Natural killer cell treated with Interleukin-12 subunit alpha and Interleukin-12 subunit beta and Interleukin-15 and Interleukin-18, amount 100 ng/mL, for 72 hours (primary cell): ENCODE measurements at regions not wholly inside any gene's neighbourhood (a gene's known extent, or its start where the extent isn't known, plus 50 kb on each side); places are given as distances from the start of the nearest gene placed in this dataset.
A peak's percentile ranks its signal among the peaks of the same experiment; 100 is the strongest.

Experiments
- ATAC-seq, 2 donors: fragments of 150-1000 bp; cut with Tn5 transposase in 1 of 2; sonication (Bioruptor Pico), chemical (Tn5 transposase) in 1 of 2; 2 replicates each; pipeline ENCODE4 v1.10.0; 2021
- DNase-seq: peaks from one replicate; pipeline ENCODE4 v3.0.0; 2022; ENCODE audit warnings: low spot score
- H3K27ac Mint-ChIP-seq, 2 donors: 1 replicate in 1 of 2; 2 replicates in 1 of 2; pipeline ENCODE4 v1.8.0; 2022; ENCODE audit warnings: mixed read lengths in 2 of 2, mild to moderate bottlenecking in 1 of 2, moderate library complexity in 1 of 2
- H3K27me3 Mint-ChIP-seq, 2 donors: 1 replicate in 1 of 2; 2 replicates in 1 of 2; pipeline ENCODE4 v1.8.0; 2022; ENCODE audit warnings: mixed read lengths in 2 of 2
- H3K36me3 Mint-ChIP-seq: one replicate; pipeline ENCODE4 v1.8.0; 2022; ENCODE audit warnings: mixed read lengths
- H3K4me1 Mint-ChIP-seq, 2 donors: 1 replicate in 1 of 2; 2 replicates in 1 of 2; pipeline ENCODE4 v1.8.0; 2022; ENCODE audit warnings: low read depth in 2 of 2, mixed read lengths in 2 of 2, mild to moderate bottlenecking in 1 of 2
- H3K4me3 Mint-ChIP-seq: one replicate; pipeline ENCODE4 v1.8.0; 2022; ENCODE audit warnings: mixed read lengths
- H3K9me3 Mint-ChIP-seq: 2 replicates; pipeline ENCODE4 v1.8.0; 2022; ENCODE audit warnings: mixed read lengths

DNA sequence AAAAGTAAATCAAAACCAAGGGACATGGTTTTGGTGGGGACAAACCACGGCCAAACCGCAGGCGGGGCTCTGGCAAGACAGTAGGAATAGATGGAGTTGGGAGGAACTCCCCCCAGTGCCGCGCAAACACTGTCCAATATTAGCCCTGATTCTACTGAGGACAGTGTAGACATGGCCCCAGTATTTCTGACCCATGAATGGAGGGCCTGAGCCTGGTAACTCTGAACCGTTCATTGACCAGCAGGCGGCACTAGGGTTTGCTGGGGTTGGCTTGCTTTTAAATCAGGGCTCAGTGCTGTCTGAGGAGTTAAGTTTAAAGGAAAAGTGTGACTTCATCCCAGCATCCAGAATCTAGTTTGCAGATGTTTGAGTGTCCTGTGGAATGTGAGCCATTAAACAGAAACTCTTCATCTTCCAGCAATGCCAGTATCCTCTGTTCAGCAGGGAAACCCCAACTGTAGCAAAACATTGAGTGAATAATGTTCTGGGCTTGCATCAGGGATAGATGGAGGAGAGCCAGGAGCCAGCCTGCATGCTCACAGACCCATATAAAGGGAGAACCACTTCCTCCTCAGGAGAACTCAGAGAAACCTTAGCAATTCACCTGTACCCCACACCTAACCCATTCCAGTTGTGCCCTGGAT lies 147.4 kb upstream of the PRSS58 start:
- Mint-ChIP-seq H3K9me3 (no peaks in the 10 kb centered on the region), H3K36me3 (no peaks in the 10 kb centered on the region), H3K27ac (no peak overlapping the region), H3K27me3 (peaks cover 9 to 26% of the 10 kb centered on the region in 2 donors), H3K4me1 (no peaks in the 10 kb centered on the region), H3K4me3 (no peak overlapping the region)
- ATAC-seq (no peak), DNase-seq (no peak)

DNA sequence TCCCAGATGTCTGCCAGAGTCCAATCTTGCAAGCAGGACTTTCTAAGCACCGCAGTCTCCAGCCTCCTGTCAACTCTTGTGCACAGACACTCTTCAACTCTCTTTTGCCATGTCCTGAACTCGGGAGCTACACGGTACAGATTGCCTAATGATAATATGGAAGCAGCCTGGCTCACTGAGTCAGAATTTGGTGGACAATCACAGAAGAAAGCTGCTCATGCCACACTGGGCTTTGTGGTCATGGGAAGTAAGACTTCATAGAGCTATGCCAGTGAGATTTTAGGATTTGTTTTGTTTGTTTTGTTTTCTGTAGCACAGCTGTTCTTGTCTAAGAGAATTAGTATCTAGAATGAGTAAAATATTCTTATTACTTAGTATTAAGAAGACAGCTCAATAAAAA lies 144.1 kb upstream of the PRSS58 start:
- H3K9me3 Mint-ChIP-seq = no peaks in the 10 kb centered on the region
- no peaks in the 10 kb centered on the region for H3K4me1 Mint-ChIP-seq
- H3K36me3 Mint-ChIP-seq = no peaks in the 10 kb centered on the region
- no peak for ATAC-seq
- no peak for DNase-seq
- H3K27me3 Mint-ChIP-seq = peaks cover 9 to 26% of the 10 kb centered on the region in 2 donors
- H3K4me3 Mint-ChIP-seq = no peak overlapping the region
- H3K27ac Mint-ChIP-seq = no peak overlapping the region

DNA sequence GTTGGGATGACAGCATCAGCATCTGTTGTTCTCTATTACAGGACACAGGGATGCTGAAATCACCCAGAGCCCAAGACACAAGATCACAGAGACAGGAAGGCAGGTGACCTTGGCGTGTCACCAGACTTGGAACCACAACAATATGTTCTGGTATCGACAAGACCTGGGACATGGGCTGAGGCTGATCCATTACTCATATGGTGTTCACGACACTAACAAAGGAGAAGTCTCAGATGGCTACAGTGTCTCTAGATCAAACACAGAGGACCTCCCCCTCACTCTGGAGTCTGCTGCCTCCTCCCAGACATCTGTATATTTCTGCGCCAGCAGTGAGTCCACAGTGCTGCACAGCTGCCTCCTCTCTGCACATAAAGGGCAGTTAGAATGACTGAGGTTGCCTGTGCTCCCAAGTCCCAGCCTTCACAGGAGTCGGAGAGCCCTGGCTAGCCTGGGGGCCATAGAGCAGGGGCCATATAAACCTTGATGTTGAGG lies 142.2 kb upstream of the PRSS58 start:
- Mint-ChIP-seq H3K4me1 (no peaks in the 10 kb centered on the region), H3K9me3 (no peaks in the 10 kb centered on the region), H3K4me3 (no peak overlapping the region), H3K27ac (no peak overlapping the region), H3K27me3 (peaks cover 9 to 26% of the 10 kb centered on the region in 2 donors), H3K36me3 (no peaks in the 10 kb centered on the region)
- peak; percentile 33 to 56 for ATAC-seq
- DNase-seq = no peak

DNA sequence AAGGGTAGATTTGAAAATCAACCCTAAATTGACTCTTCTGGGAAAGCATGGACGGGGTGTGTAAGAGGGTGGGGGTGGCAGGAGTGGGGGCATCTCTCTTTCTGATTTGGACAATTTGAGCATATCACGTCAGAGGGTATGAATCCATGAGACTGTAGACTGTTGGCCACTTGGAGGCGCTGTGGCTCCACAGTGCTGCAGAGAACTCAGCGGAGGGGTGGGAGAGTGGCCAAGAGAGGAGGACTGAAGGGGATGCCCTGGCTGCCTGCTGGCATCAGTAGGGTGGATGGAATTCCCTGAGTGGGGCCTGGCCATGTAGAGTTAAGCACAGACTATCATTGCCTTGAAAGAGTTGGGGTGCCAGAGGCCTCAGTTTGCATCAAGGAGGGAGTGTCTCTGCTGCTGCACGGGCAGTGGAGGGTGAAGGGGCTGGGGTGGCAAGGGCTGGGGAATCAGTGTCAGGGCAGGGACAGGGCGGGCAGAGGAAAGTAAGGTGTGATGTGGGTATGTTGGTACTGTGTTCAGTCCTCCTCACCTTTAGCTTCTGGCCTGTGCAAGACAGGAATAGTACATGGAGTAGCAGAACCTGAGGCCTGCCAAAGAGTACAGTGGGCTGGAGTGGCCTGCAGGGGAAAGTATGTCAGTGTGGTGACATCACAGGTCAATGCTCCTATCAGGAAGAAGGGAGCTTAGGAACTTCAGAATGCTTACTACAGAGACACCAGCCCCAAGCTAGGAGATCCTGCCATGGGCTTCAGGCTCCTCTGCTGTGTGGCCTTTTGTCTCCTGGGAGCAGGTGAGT lies 133.5 kb upstream of the PRSS58 start:
- ATAC-seq (peak in 1 of 2 donors; percentile 46), DNase-seq (no peak)
- Mint-ChIP-seq H3K27me3 (no peaks in the 10 kb centered on the region), H3K4me1 (no peaks in the 10 kb centered on the region), H3K36me3 (no peaks in the 10 kb centered on the region), H3K4me3 (no peak overlapping the region), H3K9me3 (no peaks in the 10 kb centered on the region), H3K27ac (no peak overlapping the region)

DNA sequence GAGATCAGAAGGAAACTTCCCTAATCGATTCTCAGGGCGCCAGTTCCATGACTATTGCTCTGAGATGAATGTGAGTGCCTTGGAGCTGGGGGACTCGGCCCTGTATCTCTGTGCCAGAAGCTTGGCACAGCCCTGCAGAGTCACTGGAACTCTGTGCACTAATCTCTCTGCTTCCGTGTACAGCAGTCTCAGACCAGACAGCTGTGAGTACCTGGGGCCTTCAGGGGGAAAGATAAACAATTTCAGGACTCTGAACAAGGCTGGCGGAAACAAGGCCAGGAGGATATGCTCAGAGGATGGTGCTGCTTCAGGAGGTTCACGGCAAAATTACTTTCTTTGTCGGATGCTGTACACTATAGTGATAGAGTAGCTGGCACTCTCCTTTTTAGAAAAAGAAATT lies 131.7 kb upstream of the PRSS58 start:
- ATAC-seq = no peak
- no peak overlapping the region for H3K27ac Mint-ChIP-seq
- H3K27me3 Mint-ChIP-seq = no peaks in the 10 kb centered on the region
- no peak for DNase-seq
- no peaks in the 10 kb centered on the region for H3K9me3 Mint-ChIP-seq
- H3K4me3 Mint-ChIP-seq = no peak overlapping the region
- no peaks in the 10 kb centered on the region for H3K36me3 Mint-ChIP-seq
- H3K4me1 Mint-ChIP-seq = peaks cover 6 to 9% of the 10 kb centered on the region in 2 donors

DNA sequence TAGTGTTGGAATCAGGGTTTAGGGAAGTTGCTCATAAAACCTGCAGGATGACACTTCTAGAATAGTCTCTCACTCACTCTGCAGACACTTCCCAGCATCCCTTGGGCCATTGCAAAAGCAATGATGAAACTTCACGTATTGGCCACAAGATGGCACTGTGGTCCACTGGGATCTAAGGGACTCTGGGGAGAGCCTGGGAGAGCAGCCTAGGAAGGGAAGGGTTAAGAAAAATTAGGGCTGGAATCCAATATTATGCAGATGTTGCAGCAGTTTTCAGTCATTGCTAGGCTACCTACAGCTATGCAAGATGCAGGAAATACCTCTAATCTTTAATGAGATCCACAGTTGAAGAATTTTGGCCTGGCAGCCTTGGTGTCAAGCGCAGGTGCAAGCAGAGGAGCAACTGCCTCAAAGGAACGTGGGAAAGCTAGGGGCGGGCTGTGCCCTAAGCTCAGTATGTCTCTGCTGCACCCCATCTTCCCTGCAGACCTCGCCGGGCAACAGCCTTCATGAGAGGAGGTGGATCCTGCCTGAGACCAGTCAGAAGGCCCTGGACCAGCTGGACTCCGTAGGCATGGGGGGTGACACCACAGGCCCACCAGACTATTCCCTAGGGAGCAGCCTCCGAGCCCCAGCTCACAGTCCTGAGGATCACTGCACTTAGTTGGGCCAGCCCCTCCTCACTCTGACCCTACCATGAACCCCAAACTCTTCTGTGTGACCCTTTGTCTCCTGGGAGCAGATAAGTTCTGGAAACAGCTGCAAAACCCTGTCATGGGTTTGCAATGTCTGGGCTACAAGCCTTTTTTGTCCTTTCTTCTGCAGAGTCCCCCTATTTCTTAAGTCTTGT lies 127.9 kb upstream of the PRSS58 start:
- Mint-ChIP-seq H3K9me3 (no peaks in the 10 kb centered on the region), H3K4me3 (peak overlapping the region; percentile 1), H3K4me1 (peaks cover 17 to 19% of the 10 kb centered on the region in 2 donors), H3K36me3 (no peaks in the 10 kb centered on the region), H3K27ac (peak overlapping the region; percentile 62 to 66), H3K27me3 (peaks cover 7 to 8% of the 10 kb centered on the region in 2 donors)
- DNase-seq (no peak), ATAC-seq (peak; percentile 56 to 59)

DNA sequence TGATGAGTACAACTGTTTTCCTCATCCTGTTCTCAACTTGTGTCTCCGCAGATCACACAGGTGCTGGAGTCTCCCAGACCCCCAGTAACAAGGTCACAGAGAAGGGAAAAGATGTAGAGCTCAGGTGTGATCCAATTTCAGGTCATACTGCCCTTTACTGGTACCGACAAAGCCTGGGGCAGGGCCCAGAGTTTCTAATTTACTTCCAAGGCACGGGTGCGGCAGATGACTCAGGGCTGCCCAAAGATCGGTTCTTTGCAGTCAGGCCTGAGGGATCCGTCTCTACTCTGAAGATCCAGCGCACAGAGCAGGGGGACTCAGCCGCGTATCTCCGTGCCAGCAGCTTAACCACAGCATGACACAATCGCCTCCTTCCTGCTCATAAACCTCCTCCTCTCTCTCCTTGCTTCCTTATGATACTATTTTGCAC lies 126.7 kb upstream of the PRSS58 start:
- no peaks in the 10 kb centered on the region for H3K9me3 Mint-ChIP-seq
- peak; percentile 79 to 84 for ATAC-seq
- H3K27me3 Mint-ChIP-seq = peaks cover 7 to 13% of the 10 kb centered on the region in 2 donors
- peaks cover 17 to 19% of the 10 kb centered on the region in 2 donors for H3K4me1 Mint-ChIP-seq
- peak overlapping the region; percentile 62 to 66 for H3K27ac Mint-ChIP-seq
- peak overlapping the region; percentile 66 for H3K4me3 Mint-ChIP-seq
- no peak for DNase-seq
- H3K36me3 Mint-ChIP-seq = no peaks in the 10 kb centered on the region

DNA sequence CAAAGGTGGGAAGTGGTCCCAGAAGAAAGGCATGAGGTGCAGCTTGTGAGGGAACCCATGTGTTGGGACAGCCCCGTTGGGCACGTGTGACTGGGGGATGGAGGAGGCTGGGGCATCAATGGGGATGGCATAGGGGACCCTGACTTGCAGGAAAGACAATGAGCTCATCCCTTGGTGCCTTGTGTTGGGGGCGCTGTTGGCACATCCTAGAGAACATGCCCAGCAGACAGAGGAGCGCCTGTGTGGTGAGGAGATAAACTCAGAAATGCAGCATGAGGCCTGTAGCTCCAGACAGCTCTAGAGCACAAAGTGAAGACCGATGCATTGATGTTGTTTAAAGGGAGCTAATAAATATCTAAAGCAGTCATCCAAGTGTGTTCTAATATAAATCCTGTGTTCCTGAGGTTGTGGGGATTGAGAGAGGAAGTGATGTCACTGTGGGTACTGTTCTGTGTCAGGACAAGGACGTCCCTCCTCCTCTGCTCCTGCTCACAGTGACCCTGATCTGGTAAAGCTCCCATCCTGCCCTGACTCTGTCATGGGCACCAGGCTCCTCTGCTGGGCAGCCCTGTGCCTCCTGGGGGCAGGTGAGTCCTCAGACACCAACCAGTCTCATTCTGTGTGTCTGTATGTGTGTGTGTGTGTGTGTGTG lies 126.1 kb upstream of the PRSS58 start:
- DNase-seq (no peak), ATAC-seq (peak; percentile 53 to 66)
- peak overlapping the region; percentile 66 for H3K4me3 Mint-ChIP-seq
- peaks cover 7 to 15% of the 10 kb centered on the region in 2 donors for H3K27me3 Mint-ChIP-seq
- H3K9me3 Mint-ChIP-seq = no peaks in the 10 kb centered on the region
- H3K4me1 Mint-ChIP-seq = peaks cover 17 to 19% of the 10 kb centered on the region in 2 donors
- no peaks in the 10 kb centered on the region for H3K36me3 Mint-ChIP-seq
- peak overlapping the region; percentile 62 to 66 for H3K27ac Mint-ChIP-seq

DNA sequence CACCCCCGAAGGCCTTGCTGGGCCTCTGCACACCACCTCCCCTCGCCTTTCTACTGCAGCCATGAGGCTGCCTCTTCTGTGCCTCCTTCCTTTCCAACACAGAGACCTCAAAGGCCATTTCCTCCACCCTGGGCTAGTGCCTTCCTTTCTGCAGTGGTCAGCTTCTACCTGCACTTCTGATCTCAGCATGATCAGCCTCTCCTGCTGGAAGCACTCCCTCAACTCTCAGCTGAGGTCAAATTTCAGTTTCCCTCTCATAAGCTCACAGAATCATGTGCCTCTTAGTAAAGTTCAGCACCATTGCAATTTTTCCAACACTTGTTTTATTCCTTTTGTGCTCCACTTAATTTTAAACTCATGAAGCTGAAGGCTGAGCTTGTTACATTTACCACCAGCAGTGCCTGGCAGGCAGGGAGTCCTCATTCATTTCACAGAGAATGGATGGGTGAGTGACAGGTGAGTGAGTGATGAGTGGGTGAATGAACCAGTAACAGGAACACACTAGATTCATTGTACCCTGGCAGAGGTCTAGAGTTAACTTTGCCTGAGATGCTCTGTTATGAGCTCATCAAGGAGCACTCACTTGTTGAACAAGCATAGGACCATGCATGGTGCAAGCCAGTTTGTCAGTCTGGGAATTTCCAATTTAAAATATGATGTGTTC lies 124.0 kb upstream of the PRSS58 start:
- H3K9me3 Mint-ChIP-seq = no peaks in the 10 kb centered on the region
- no peak overlapping the region for H3K4me3 Mint-ChIP-seq
- peaks cover 17 to 19% of the 10 kb centered on the region in 2 donors for H3K4me1 Mint-ChIP-seq
- H3K27ac Mint-ChIP-seq = no peak overlapping the region
- no peak for ATAC-seq
- no peak for DNase-seq
- no peaks in the 10 kb centered on the region for H3K36me3 Mint-ChIP-seq
- H3K27me3 Mint-ChIP-seq = peaks cover 7 to 15% of the 10 kb centered on the region in 2 donors

DNA sequence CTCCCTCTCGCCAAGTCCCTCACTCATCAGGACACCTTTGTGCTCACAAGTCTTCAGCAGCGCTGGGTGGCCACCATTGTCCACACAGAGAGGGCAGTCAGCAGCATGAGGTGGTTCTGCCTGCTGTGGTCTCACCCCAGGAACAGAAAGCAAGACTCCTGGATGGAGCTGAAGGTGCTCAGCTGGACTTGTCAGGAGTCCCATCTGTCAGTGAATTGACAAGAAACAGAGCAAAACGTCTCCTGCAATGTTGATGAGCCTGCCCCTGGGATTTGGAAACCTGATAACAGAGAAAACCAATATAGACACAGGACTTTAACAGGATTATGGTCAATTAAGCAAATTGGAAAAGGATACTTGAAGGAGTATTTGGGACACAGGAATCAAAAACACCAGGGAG lies 122.2 kb upstream of the PRSS58 start:
- Mint-ChIP-seq H3K9me3 (no peaks in the 10 kb centered on the region), H3K36me3 (no peaks in the 10 kb centered on the region), H3K27ac (no peak overlapping the region), H3K4me3 (no peak overlapping the region), H3K27me3 (peaks cover 14 to 22% of the 10 kb centered on the region in 2 donors), H3K4me1 (peaks cover 14% of the 10 kb centered on the region in 2 donors)
- no peak for DNase-seq
- ATAC-seq = no peak

DNA sequence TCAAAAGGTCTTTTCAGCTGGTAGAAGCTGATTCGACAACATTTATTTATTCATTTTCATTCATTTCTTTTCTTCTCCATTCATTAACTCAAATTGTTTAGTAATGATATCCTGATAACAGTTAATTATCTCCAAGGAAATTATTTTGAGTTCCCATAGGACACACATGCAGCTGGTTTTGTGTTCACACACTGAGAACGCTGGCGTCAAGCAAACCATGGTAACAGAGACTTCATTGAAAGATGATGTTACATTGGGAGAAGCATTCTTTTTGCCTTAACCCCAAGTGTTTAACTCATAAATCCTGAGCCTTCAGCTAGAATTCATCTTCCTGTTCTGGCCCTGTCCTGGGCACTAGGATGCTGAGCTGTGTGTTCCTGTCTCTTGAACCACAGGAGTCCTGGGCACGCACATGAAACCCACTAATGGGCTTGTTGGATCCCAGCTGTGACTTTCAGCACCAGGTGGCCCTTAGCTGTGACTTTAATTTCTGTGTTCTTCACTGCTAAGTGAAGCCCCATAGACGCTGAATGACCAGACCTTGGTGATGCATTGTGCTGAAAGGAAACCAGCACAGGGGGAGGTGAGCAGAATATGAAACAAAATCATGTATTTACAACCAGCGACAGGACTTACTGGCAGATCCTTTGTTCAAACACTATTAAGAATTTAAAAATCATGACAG lies 121.5 kb upstream of the PRSS58 start:
- Mint-ChIP-seq H3K4me3 (no peak overlapping the region), H3K27me3 (peaks cover 14 to 22% of the 10 kb centered on the region in 2 donors), H3K36me3 (no peaks in the 10 kb centered on the region)

DNA sequence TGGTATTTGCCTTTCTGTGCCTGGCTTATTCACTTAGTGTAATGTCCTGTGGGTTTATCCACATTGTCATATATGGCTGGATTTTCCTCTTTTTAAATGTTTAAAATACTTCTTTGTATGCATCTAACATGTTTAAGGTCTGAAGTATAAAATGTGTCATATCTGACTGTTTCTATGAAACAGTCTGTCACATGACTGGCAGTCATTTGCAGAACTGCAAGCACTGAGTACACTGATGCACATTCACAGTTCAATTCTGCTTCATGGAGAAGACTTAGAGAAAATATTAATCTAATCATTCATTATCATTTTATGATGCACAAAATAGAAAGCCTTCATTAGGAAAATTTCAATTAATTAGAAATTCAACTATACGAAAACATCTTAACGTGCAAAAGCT lies 119.7 kb upstream of the PRSS58 start:
- Mint-ChIP-seq H3K27me3 (peaks cover 13 to 22% of the 10 kb centered on the region in 2 donors), H3K27ac (no peak overlapping the region), H3K9me3 (no peaks in the 10 kb centered on the region), H3K4me1 (no peaks in the 10 kb centered on the region), H3K36me3 (no peaks in the 10 kb centered on the region), H3K4me3 (no peak overlapping the region)
- no peak for DNase-seq
- no peak for ATAC-seq

More for the DNA sequence above, 121.5 kb upstream of the PRSS58 start:
- ATAC-seq (no peak), DNase-seq (no peak)
- Mint-ChIP-seq H3K27ac (no peak overlapping the region), H3K9me3 (no peaks in the 10 kb centered on the region), H3K4me1 (peaks cover 7 to 9% of the 10 kb centered on the region in 2 donors)
